ENCODE measurements at regions not wholly inside any gene's neighbourhood (a gene's known extent, or its start where the extent isn't known, plus 50 kb on each side); places are given as distances from the start of the nearest gene placed in this dataset.

DNA sequence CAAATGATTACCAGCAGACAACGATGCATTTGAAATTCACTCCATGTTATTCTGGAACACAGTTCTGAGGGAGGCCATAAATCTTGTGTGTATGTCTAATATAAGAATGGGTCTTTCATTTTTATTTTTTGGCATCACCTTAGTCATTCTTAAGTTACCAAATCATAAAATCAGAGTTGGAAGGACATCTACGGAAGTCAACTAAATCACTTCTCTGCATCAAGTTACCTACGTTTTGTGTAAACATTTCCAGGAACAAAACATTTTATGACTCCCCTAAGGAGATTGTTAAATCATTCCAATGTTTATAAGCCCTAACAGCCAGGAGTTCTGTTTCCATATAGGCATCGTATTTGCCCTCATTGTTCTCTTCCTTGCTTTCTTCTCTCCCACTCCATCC, 378.2 kb downstream of the FAM170A start:
- Histone ChIP-seq H3K36me3 (ENCODE audit: control insufficient read depth, insufficient read depth, low read length) (no peaks in the 10 kb centered on the region), H3K27me3 (ENCODE audit: control insufficient read depth, insufficient read depth, low read length) (no peaks in the 10 kb centered on the region), H3K4me3 (ENCODE audit: low read depth, low read length) (no peak overlapping the region), H3K9ac (ENCODE audit: low read depth, low read length) (no peak overlapping the region), H3K9me3 (ENCODE audit: control insufficient read depth, insufficient read depth, low read length) (no peaks in the 10 kb centered on the region), H3K4me1 (ENCODE audit: control insufficient read depth, insufficient read depth, low read length) (peaks cover 8% of the 10 kb centered on the region; the same call in 1 of the 2 replicates), H3K27ac (ENCODE audit: low read depth, low read length) (no peak overlapping the region)

DNA sequence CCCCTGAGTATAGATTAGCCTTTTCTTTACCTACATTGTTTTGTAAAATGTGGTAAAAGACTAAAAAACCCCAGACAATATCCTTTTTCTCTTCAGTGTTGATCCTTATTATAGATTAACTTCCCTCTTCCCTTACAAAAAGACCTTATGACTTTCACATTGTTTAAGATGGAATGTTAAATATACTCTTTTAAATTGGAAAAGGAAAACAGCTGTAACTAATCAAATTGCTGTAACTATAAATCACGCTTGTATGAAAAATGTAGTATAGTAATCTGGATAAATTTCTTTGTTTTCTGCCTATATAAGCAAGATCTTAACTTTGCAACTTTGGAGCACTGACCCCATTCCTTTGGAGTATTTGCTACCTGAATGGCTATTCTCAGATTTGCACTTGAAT, 383.1 kb downstream of the FAM170A start:
- H3K27me3 ChIP-seq (ENCODE audit: control insufficient read depth, insufficient read depth, low read length) = no peaks in the 10 kb centered on the region
- H3K4me3 ChIP-seq (ENCODE audit: low read depth, low read length) = no peak overlapping the region
- peaks cover 8% of the 10 kb centered on the region; the same call in 1 of the 2 replicates for H3K4me1 ChIP-seq (ENCODE audit: control insufficient read depth, insufficient read depth, low read length)
- no peaks in the 10 kb centered on the region for H3K9me3 ChIP-seq (ENCODE audit: control insufficient read depth, insufficient read depth, low read length)
- no peak overlapping the region for H3K27ac ChIP-seq (ENCODE audit: low read depth, low read length)
- H3K36me3 ChIP-seq (ENCODE audit: control insufficient read depth, insufficient read depth, low read length) = no peaks in the 10 kb centered on the region
- H3K9ac ChIP-seq (ENCODE audit: low read depth, low read length) = no peak overlapping the region

DNA sequence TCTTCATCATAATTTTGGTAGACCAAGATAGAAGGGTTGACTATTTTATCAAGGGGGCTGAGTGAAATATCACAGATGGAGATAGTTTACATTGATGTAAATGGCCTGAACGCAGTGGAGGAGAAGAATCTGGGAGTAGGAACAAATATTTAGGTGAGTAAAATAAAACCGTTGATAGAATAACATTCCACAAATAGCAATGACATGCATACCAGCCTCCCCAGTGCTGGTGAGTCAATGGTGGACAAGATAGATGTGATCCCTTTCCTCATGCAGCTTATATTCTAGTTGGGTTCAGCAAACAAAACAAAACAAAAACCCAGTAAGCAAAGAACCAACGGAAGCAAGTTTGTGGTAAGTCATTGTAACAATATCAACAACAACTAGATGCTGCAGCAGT, 385.2 kb downstream of the FAM170A start:
- H3K9me3 ChIP-seq (ENCODE audit: control insufficient read depth, insufficient read depth, low read length) = no peaks in the 10 kb centered on the region
- H3K9ac ChIP-seq (ENCODE audit: low read depth, low read length) = no peak overlapping the region
- H3K4me3 ChIP-seq (ENCODE audit: low read depth, low read length) = no peak overlapping the region
- H3K4me1 ChIP-seq (ENCODE audit: control insufficient read depth, insufficient read depth, low read length) = no peaks in the 10 kb centered on the region
- H3K27me3 ChIP-seq (ENCODE audit: control insufficient read depth, insufficient read depth, low read length) = no peaks in the 10 kb centered on the region
- H3K27ac ChIP-seq (ENCODE audit: low read depth, low read length) = no peak overlapping the region
- no peaks in the 10 kb centered on the region for H3K36me3 ChIP-seq (ENCODE audit: control insufficient read depth, insufficient read depth, low read length)

DNA sequence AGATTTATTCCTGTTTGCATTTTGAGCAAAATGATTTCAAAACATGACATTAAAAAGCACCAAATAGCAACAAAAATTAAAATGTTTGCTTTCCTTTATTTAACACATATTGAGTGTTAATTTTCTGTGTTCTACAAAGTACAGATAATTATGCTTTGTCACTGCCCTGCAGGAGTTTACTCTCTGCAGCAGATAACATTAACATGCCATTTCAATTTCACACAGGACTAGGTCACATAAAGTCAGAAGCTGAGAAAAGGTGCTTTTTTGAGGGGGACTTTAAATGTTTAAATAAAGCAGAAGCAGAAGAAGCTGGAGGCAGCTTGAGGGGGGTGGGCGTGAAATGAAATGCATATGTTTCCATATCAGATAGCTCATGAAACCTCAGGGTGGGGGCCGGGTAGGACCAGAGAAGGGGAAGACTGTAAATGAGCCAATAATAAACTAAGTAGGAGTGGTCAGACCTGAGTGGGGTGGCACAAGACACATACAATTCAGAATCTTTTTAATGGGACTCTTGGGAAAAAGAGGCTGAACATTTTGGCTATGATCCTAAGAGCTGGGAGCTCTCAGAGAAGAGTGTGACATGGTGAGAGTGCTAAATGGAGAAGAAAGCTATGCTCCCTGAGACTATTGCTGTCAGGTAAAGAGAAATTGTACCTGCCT, 387.5 kb downstream of the FAM170A start:
- H3K4me1 ChIP-seq (ENCODE audit: control insufficient read depth, insufficient read depth, low read length) = no peaks in the 10 kb centered on the region
- H3K9me3 ChIP-seq (ENCODE audit: control insufficient read depth, insufficient read depth, low read length) = no peaks in the 10 kb centered on the region
- no peak overlapping the region for H3K9ac ChIP-seq (ENCODE audit: low read depth, low read length)
- no peaks in the 10 kb centered on the region for H3K36me3 ChIP-seq (ENCODE audit: control insufficient read depth, insufficient read depth, low read length)
- H3K27me3 ChIP-seq (ENCODE audit: control insufficient read depth, insufficient read depth, low read length) = no peaks in the 10 kb centered on the region
- H3K4me3 ChIP-seq (ENCODE audit: low read depth, low read length) = no peak overlapping the region
- H3K27ac ChIP-seq (ENCODE audit: low read depth, low read length) = no peak overlapping the region

DNA sequence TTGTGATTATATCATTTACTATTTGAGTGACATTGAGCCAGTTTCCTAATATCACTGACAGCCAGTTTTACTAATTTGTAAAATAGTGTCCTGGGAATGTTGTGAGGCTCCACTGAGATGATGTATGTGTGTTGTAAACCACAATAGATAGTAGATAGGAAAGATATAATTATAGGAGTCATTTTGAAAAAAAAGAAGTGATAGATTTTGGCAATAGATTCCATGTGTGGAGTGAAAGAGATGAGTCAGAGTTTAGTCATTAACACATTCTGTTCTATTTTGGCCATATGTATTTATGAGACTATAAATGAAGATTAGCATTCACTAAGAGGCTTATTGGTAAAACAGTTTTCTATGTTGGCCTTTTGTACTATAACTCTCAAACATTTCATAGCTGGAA, 388.2 kb downstream of the FAM170A start:
- Histone ChIP-seq H3K4me3 (ENCODE audit: low read depth, low read length) (no peak overlapping the region), H3K27me3 (ENCODE audit: control insufficient read depth, insufficient read depth, low read length) (no peaks in the 10 kb centered on the region), H3K36me3 (ENCODE audit: control insufficient read depth, insufficient read depth, low read length) (no peaks in the 10 kb centered on the region), H3K4me1 (ENCODE audit: control insufficient read depth, insufficient read depth, low read length) (no peaks in the 10 kb centered on the region), H3K9me3 (ENCODE audit: control insufficient read depth, insufficient read depth, low read length) (no peaks in the 10 kb centered on the region), H3K9ac (ENCODE audit: low read depth, low read length) (no peak overlapping the region), H3K27ac (ENCODE audit: low read depth, low read length) (no peak overlapping the region)

DNA sequence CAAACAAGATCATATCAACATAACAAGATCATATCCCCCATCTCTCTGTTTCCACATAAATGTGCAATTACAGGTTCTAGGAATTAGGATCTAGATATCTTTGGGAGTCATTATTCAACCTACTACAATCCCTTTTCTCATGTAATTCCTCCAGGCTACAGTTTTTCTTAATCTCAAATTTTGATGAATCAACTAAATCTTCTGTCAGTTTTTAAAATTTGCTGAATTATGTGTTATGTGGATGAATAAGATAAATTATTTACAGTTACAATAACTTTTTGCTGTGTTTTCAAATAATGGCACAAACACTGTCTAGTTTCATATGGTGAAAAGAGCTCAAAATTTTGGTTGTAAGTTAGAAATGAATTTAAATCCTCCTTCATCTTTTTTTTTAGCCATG, 405.8 kb downstream of the FAM170A start:
- Histone ChIP-seq H3K27me3 (ENCODE audit: control insufficient read depth, insufficient read depth, low read length) (no peaks in the 10 kb centered on the region), H3K4me1 (ENCODE audit: control insufficient read depth, insufficient read depth, low read length) (no peaks in the 10 kb centered on the region), H3K9me3 (ENCODE audit: control insufficient read depth, insufficient read depth, low read length) (no peaks in the 10 kb centered on the region), H3K4me3 (ENCODE audit: low read depth, low read length) (no peak overlapping the region), H3K9ac (ENCODE audit: low read depth, low read length) (no peak overlapping the region), H3K36me3 (ENCODE audit: control insufficient read depth, insufficient read depth, low read length) (no peaks in the 10 kb centered on the region), H3K27ac (ENCODE audit: low read depth, low read length) (no peak overlapping the region)

DNA sequence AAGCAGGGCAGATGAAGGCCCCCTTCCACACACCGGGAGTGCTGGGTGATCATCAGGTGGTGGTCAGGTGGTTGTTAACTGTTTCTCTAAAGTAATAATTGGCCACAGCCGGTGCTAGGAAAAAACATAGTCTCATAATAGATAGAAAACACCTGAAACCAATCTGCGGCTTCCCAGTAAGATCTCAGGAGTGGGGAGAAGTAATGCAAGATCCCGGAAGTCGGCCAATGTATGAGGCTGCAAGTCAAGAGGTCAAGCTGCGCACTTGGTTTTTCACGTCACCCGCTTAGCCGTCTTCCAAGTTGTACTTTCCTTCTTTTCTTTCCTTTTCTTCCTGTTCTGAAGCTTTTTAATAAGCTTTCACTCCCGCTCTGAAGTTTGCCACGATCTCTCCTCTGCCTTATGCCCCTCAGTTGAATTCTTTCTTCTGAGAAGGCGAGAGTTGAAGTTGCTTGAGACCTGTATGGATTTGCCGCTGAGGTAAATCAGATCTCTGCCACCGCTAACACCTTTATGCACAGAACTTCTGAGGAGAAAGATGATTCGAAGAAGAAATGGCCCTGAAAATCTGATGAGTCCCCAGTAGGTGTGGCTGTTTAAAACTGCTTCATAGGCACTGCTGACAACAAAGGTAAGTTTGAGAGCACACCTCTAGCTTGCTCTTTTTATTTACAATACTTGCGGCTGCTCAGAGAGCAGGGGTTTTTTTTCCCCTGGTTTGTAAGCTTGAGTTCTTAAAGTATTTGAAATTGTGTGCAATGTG, 406.6 kb downstream of the FAM170A start:
- no peak overlapping the region for H3K9ac ChIP-seq (ENCODE audit: low read depth, low read length)
- no peak overlapping the region for H3K27ac ChIP-seq (ENCODE audit: low read depth, low read length)
- no peaks in the 10 kb centered on the region for H3K9me3 ChIP-seq (ENCODE audit: control insufficient read depth, insufficient read depth, low read length)
- no peaks in the 10 kb centered on the region for H3K36me3 ChIP-seq (ENCODE audit: control insufficient read depth, insufficient read depth, low read length)
- no peaks in the 10 kb centered on the region for H3K27me3 ChIP-seq (ENCODE audit: control insufficient read depth, insufficient read depth, low read length)
- no peak overlapping the region for H3K4me3 ChIP-seq (ENCODE audit: low read depth, low read length)
- no peaks in the 10 kb centered on the region for H3K4me1 ChIP-seq (ENCODE audit: control insufficient read depth, insufficient read depth, low read length)

DNA sequence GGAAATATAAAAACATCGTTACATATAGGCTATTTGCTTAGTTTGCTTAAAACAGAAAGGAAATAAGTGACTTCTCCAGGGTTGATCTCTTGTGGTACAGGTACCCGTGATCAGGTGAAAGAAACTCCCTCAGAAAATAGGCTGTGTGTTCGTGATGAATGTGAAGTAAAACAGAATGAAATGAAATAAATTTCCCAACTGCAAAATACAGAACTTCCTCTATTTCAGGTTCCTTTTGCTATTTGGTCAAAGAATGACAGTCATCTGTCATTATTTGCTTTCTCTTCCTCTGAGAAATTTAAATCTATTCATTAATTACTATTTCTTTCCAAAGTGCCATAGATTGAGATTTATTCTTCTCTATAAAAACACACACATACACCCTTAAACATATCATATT, 408.1 kb downstream of the FAM170A start:
- no peak overlapping the region for H3K27ac ChIP-seq (ENCODE audit: low read depth, low read length)
- no peak overlapping the region for H3K4me3 ChIP-seq (ENCODE audit: low read depth, low read length)
- H3K9ac ChIP-seq (ENCODE audit: low read depth, low read length) = no peak overlapping the region
- no peaks in the 10 kb centered on the region for H3K9me3 ChIP-seq (ENCODE audit: control insufficient read depth, insufficient read depth, low read length)
- H3K36me3 ChIP-seq (ENCODE audit: control insufficient read depth, insufficient read depth, low read length) = no peaks in the 10 kb centered on the region
- no peaks in the 10 kb centered on the region for H3K4me1 ChIP-seq (ENCODE audit: control insufficient read depth, insufficient read depth, low read length)
- no peaks in the 10 kb centered on the region for H3K27me3 ChIP-seq (ENCODE audit: control insufficient read depth, insufficient read depth, low read length)

DNA sequence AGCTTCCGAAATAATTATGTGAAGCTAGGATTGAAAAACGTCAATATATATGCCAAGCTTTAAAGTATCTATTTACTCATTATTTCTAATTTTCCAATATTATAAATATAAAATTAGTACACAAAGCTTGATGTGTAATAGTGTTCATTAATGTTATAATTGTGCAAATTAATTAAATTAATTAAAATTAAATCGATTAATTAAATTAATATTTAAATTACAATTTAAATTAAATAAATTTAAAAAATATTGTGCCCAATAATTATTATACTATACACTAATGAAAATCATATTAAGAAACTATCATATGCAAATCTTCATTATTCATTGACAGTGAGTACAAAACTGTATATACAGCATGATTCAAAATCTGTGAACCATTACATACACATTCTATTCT, 409.8 kb downstream of the FAM170A start:
- H3K4me3 ChIP-seq (ENCODE audit: low read depth, low read length) = no peak overlapping the region
- H3K9ac ChIP-seq (ENCODE audit: low read depth, low read length) = no peak overlapping the region
- no peaks in the 10 kb centered on the region for H3K4me1 ChIP-seq (ENCODE audit: control insufficient read depth, insufficient read depth, low read length)
- no peak overlapping the region for H3K27ac ChIP-seq (ENCODE audit: low read depth, low read length)
- H3K36me3 ChIP-seq (ENCODE audit: control insufficient read depth, insufficient read depth, low read length) = no peaks in the 10 kb centered on the region
- no peaks in the 10 kb centered on the region for H3K27me3 ChIP-seq (ENCODE audit: control insufficient read depth, insufficient read depth, low read length)
- H3K9me3 ChIP-seq (ENCODE audit: control insufficient read depth, insufficient read depth, low read length) = no peaks in the 10 kb centered on the region

DNA sequence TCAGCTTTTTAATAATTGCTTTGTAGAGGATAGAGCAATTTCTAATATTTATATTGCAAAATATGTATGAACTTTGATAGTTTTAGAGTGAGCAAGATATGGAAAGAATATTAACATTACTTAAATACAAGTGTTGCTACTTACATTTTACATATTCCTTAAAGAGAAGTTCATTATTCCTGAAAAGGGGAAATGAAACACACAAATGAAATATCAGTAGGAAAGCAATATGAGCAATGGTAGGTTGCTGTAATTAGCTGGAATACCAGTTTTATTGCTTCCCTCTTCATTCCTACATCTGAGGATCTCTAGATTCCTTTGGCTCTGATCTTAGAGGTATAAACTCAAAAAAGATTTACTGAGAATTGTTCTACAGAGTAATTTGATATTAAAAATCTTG, 414.1 kb downstream of the FAM170A start:
- Histone ChIP-seq H3K9ac (ENCODE audit: low read depth, low read length) (no peak overlapping the region), H3K4me3 (ENCODE audit: low read depth, low read length) (no peak overlapping the region), H3K9me3 (ENCODE audit: control insufficient read depth, insufficient read depth, low read length) (no peaks in the 10 kb centered on the region), H3K4me1 (ENCODE audit: control insufficient read depth, insufficient read depth, low read length) (no peaks in the 10 kb centered on the region), H3K36me3 (ENCODE audit: control insufficient read depth, insufficient read depth, low read length) (no peaks in the 10 kb centered on the region), H3K27ac (ENCODE audit: low read depth, low read length) (no peak overlapping the region), H3K27me3 (ENCODE audit: control insufficient read depth, insufficient read depth, low read length) (no peaks in the 10 kb centered on the region)

DNA sequence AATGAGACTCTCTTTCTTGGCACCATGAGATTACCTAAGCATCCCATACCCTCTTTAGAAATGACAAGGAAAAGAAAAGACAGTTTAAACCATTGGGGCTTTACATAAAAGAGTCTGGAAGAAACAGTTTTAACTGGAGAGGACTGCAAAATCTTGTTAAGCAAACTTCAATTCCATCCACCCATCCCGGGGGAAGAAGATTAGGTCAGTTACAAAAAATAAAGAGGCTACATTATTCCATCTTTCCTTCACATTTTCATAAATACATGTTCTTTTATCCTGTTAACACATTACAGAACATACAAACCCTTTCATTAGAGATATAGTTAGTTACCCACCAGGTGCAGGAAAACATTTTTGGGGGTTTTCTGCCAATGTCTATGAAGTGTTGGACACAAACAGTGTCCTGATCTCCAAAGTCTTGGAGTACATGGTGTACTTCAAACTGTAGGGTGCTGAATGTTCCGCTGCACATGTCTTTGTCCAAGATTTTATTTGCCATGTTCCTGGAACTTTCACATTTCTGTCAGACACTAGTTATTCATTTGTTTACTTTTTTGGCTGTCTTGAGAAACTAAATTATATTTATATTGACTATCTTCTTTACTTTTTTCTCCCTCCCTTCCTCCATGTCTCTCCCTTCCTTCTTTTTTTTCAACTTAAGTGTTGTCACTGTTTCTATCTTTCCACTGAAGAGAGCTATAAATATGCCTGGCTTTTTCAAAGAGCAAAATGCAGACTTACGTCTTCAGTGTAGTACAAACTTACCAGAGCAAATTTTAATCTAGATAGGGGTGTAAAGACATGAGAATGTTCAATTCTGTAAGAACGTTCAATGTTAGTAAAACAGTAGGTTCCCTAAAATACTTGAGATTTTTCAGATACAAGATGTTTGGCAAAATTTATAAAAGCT, 410.9 kb upstream of the PRR16 start:
- H3K27ac ChIP-seq (ENCODE audit: low read depth, low read length) = no peak overlapping the region

More for the DNA sequence above, 410.9 kb upstream of the PRR16 start:
- Histone ChIP-seq H3K9me3 (ENCODE audit: control insufficient read depth, insufficient read depth, low read length) (peaks cover 3% of the 10 kb centered on the region; the same call in 1 of the 2 replicates), H3K4me1 (ENCODE audit: control insufficient read depth, insufficient read depth, low read length) (no peaks in the 10 kb centered on the region), H3K27me3 (ENCODE audit: control insufficient read depth, insufficient read depth, low read length) (no peaks in the 10 kb centered on the region), H3K36me3 (ENCODE audit: control insufficient read depth, insufficient read depth, low read length) (no peaks in the 10 kb centered on the region), H3K9ac (ENCODE audit: low read depth, low read length) (no peak overlapping the region), H3K4me3 (ENCODE audit: low read depth, low read length) (no peak overlapping the region)

All from HUES48 (cell line).